H9 (cell line): ENCODE measurements at regions not wholly inside any gene's neighbourhood (a gene's known extent, or its start where the extent isn't known, plus 50 kb on each side); places are given as distances from the start of the nearest gene placed in this dataset.

ENCODE experiments used
- DNase-seq: peaks from one replicate; pipeline ENCODE4 v3.0.0-alpha.2; 2017
- H2AFZ ChIP-seq: one replicate; pipeline ENCODE4 v1.6.1; 2013; ENCODE audit warnings: mild to moderate bottlenecking, low read length, control low read depth, moderate library complexity
- H2AK5ac ChIP-seq: 2 replicates; pipeline ENCODE4 v1.6.1; 2013; ENCODE audit warnings: low read length, control low read depth, mixed read lengths; ENCODE audit not compliant: insufficient read length
- H2BK120ac ChIP-seq: one replicate; pipeline ENCODE4 v1.6.1; 2013; ENCODE audit warnings: low read depth, mild to moderate bottlenecking, low read length, control low read depth, inconsistent platforms; ENCODE audit not compliant: poor library complexity, severe bottlenecking
- H2BK12ac ChIP-seq: 2 replicates; pipeline ENCODE4 v1.6.1; 2013; ENCODE audit warnings: low read length, control low read depth, mixed read lengths, low read depth; ENCODE audit not compliant: insufficient read length
- H2BK15ac ChIP-seq: 2 replicates; pipeline ENCODE4 v1.6.1; 2013; ENCODE audit warnings: low read depth, low read length, control low read depth
- H2BK20ac ChIP-seq: one replicate; pipeline ENCODE4 v1.6.1; 2013; ENCODE audit warnings: low read depth, mild to moderate bottlenecking, low read length, control low read depth, inconsistent platforms; ENCODE audit not compliant: poor library complexity, severe bottlenecking
- H2BK5ac ChIP-seq: 2 replicates; pipeline ENCODE4 v1.6.1; 2013; ENCODE audit warnings: low read length, control low read depth, mixed read lengths; ENCODE audit not compliant: insufficient read length
- H3K14ac ChIP-seq: 2 replicates; pipeline ENCODE4 v1.6.1; 2013; ENCODE audit warnings: low read length, control low read depth; ENCODE audit not compliant: insufficient read depth
- H3K18ac ChIP-seq: 2 replicates; pipeline ENCODE4 v1.6.1; 2013; ENCODE audit warnings: low read depth, mild to moderate bottlenecking, mixed read lengths, low read length, control low read depth; ENCODE audit not compliant: insufficient read length
- H3K23ac ChIP-seq: 2 replicates; pipeline ENCODE4 v1.6.1; 2013; ENCODE audit warnings: low read length, control low read depth, mixed read lengths, low read depth; ENCODE audit not compliant: insufficient read length
- H3K23me2 ChIP-seq: 2 replicates; pipeline ENCODE4 v1.6.1; 2013; ENCODE audit warnings: low read depth, mild to moderate bottlenecking, mixed read lengths, low read length, control low read depth; ENCODE audit not compliant: insufficient read length, poor library complexity, severe bottlenecking
- H3K27ac ChIP-seq: 2 replicates; pipeline ENCODE4 v1.5.1; 2013; ENCODE audit warnings: low read length, control low read depth, mixed read lengths, low read depth; ENCODE audit not compliant: insufficient read length
- H3K27me3 ChIP-seq: 2 replicates; pipeline ENCODE4 v1.6.1; 2013; ENCODE audit warnings: low read length, control low read depth, inconsistent platforms; ENCODE audit not compliant: insufficient read depth
- H3K4ac ChIP-seq: 2 replicates; pipeline ENCODE4 v1.6.1; 2013; ENCODE audit warnings: low read depth, mild to moderate bottlenecking, control low read depth, inconsistent platforms, low read length, moderate library complexity
- H3K4me1 ChIP-seq: 2 replicates; pipeline ENCODE4 v1.6.1; 2013; ENCODE audit warnings: low read length, control low read depth, inconsistent platforms; ENCODE audit not compliant: insufficient read depth
- H3K4me2 ChIP-seq: 2 replicates; pipeline ENCODE4 v1.6.1; 2013; ENCODE audit warnings: low read length, control low read depth, mixed read lengths; ENCODE audit not compliant: insufficient read length, insufficient read depth
- H3K56ac ChIP-seq: 2 replicates; pipeline ENCODE4 v1.6.1; 2013; ENCODE audit warnings: low read depth, mild to moderate bottlenecking, mixed read lengths, low read length, control low read depth; ENCODE audit not compliant: insufficient read length
- H3K79me1 ChIP-seq: 2 replicates; pipeline ENCODE4 v1.6.1; 2013; ENCODE audit warnings: low read depth, mild to moderate bottlenecking, moderate library complexity, low read length, control low read depth, inconsistent platforms; ENCODE audit not compliant: insufficient read depth, poor library complexity, severe bottlenecking
- H3K79me2 ChIP-seq: 2 replicates; pipeline ENCODE4 v1.6.1; 2013; ENCODE audit warnings: low read length, control low read depth, inconsistent platforms; ENCODE audit not compliant: insufficient read depth
- H3K9ac ChIP-seq: 2 replicates; pipeline ENCODE4 v1.6.1; 2013; ENCODE audit warnings: low read length, control low read depth, mixed read lengths; ENCODE audit not compliant: insufficient read length; ENCODE audit errors: extremely low read depth
- H3K9me3 ChIP-seq: one replicate; pipeline ENCODE4 v1.6.1; 2013; ENCODE audit warnings: low read depth, low read length, inconsistent platforms; ENCODE audit not compliant: control insufficient read depth
- H3T11ph ChIP-seq: one replicate; pipeline ENCODE4 v1.6.1; 2013; ENCODE audit warnings: mild to moderate bottlenecking, low read length, control low read depth, inconsistent platforms
- H4K20me1 ChIP-seq: one replicate; pipeline ENCODE4 v1.6.1; 2013; ENCODE audit not compliant: control insufficient read depth, insufficient read length, insufficient read depth
- H4K5ac ChIP-seq: 2 replicates; pipeline ENCODE4 v1.6.1; 2013; ENCODE audit warnings: low read depth, mild to moderate bottlenecking, mixed read lengths, low read length, control low read depth; ENCODE audit not compliant: insufficient read length
- H4K8ac ChIP-seq: replicated peaks from 2 replicates; pipeline ENCODE4 v1.6.1; 2013; ENCODE audit warnings: low read length, control low read depth, mixed read lengths, low read depth; ENCODE audit not compliant: insufficient read length
- H4K91ac ChIP-seq: 2 replicates; pipeline ENCODE4 v1.6.1; 2013; ENCODE audit warnings: low read depth, mild to moderate bottlenecking, moderate library complexity, mixed read lengths, low read length, control low read depth; ENCODE audit not compliant: insufficient read length
- H3K27ac Mint-ChIP-seq, 3 experiments: 2 replicates in 2 of 3; 3 replicates in 1 of 3; pipeline ENCODE4 v1.8.0; 2020 to 2021; ENCODE audit warnings: mixed read lengths in 3 of 3, mild to moderate bottlenecking in 1 of 3, moderate library complexity in 1 of 3
- H3K27me3 Mint-ChIP-seq: 2 replicates; pipeline ENCODE4 v1.8.0; 2021; ENCODE audit warnings: low read depth, mild to moderate bottlenecking, moderate library complexity, mixed read lengths
- H3K36me3 Mint-ChIP-seq, 3 experiments: 2 replicates in 2 of 3; 3 replicates in 1 of 3; pipeline ENCODE4 v1.8.0; 2020 to 2021; ENCODE audit warnings: low read depth in 3 of 3, mixed read lengths in 3 of 3; ENCODE audit not compliant: insufficient read depth in 1 of 3
- H3K4me1 Mint-ChIP-seq, 2 experiments: 2 replicates each; pipeline ENCODE4 v1.8.0; 2020; ENCODE audit warnings: mixed read lengths in 2 of 2
- H3K4me3 Mint-ChIP-seq, 2 experiments: 2 replicates in 1 of 2; 3 replicates in 1 of 2; pipeline ENCODE4 v1.8.0; 2020 to 2021; ENCODE audit warnings: mild to moderate bottlenecking in 2 of 2, mixed read lengths in 2 of 2, moderate library complexity in 1 of 2
- H3K9me3 Mint-ChIP-seq, 2 experiments: 2 replicates in 1 of 2; 3 replicates in 1 of 2; pipeline ENCODE4 v1.8.0; 2020; ENCODE audit warnings: mild to moderate bottlenecking in 2 of 2, mixed read lengths in 2 of 2, moderate library complexity in 1 of 2
- TF ChIP-seq, protein P1 (sequence below): fragments of 200-600 bp; sonication (generic); conservative IDR thresholded peaks from 3 replicates; pipeline ENCODE4 v1.8.0; 2021; ENCODE audit warnings: antibody characterized with exemption, mild to moderate bottlenecking

GRCh38 chr7:106398786-106399185 is 114.0 kb upstream of the NAMPT start:
- no peak overlapping the region for H4K91ac ChIP-seq
- no peak overlapping the region for H3K4ac ChIP-seq
- no peak overlapping the region for H2BK15ac ChIP-seq
- no peak overlapping the region for H3K23ac ChIP-seq
- no peaks in the 10 kb centered on the region for H3K9me3 ChIP-seq
- H4K5ac ChIP-seq: no peak overlapping the region
- H2AK5ac ChIP-seq: no peak overlapping the region
- H3K14ac ChIP-seq: no peak overlapping the region
- no peak overlapping the region for H3K27ac ChIP-seq
- no peak overlapping the region for H2BK12ac ChIP-seq
- no peak overlapping the region for H3K4me3 Mint-ChIP-seq
- H3K36me3 Mint-ChIP-seq: peaks cover 0 to 9% (median 0%) of the 10 kb centered on the region in 3 experiments; a peak in 3 of 7 replicates
- H2BK5ac ChIP-seq: no peak overlapping the region
- H3K27ac Mint-ChIP-seq: no peak overlapping the region
- H4K8ac ChIP-seq: no peak overlapping the region
- no peak overlapping the region for H3K9ac ChIP-seq
- H3K4me2 ChIP-seq: no peak overlapping the region
- H3K23me2 ChIP-seq: no peaks in the 10 kb centered on the region
- H3K27me3 Mint-ChIP-seq: peaks cover 20% of the 10 kb centered on the region
- no peak for DNase-seq
- TF ChIP-seq, protein P1, sequence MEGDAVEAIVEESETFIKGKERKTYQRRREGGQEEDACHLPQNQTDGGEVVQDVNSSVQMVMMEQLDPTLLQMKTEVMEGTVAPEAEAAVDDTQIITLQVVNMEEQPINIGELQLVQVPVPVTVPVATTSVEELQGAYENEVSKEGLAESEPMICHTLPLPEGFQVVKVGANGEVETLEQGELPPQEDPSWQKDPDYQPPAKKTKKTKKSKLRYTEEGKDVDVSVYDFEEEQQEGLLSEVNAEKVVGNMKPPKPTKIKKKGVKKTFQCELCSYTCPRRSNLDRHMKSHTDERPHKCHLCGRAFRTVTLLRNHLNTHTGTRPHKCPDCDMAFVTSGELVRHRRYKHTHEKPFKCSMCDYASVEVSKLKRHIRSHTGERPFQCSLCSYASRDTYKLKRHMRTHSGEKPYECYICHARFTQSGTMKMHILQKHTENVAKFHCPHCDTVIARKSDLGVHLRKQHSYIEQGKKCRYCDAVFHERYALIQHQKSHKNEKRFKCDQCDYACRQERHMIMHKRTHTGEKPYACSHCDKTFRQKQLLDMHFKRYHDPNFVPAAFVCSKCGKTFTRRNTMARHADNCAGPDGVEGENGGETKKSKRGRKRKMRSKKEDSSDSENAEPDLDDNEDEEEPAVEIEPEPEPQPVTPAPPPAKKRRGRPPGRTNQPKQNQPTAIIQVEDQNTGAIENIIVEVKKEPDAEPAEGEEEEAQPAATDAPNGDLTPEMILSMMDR: no peak
- H3K4me1 ChIP-seq: peaks cover 2% of the 10 kb centered on the region; the same call in 1 of the 2 replicates
- H3T11ph ChIP-seq: no peak overlapping the region
- no peaks in the 10 kb centered on the region for H3K79me2 ChIP-seq
- H2AFZ ChIP-seq: no peak overlapping the region
- no peak overlapping the region for H3K56ac ChIP-seq
- H2BK120ac ChIP-seq: no peak overlapping the region
- peaks cover 23 to 25% of the 10 kb centered on the region in 2 experiments for H3K4me1 Mint-ChIP-seq
- H2BK20ac ChIP-seq: no peak overlapping the region
- no peaks in the 10 kb centered on the region for H4K20me1 ChIP-seq
- no peaks in the 10 kb centered on the region for H3K27me3 ChIP-seq
- H3K79me1 ChIP-seq: no peaks in the 10 kb centered on the region
- peaks cover 6% of the 10 kb centered on the region in 2 experiments for H3K9me3 Mint-ChIP-seq
- no peak overlapping the region for H3K18ac ChIP-seq
